Epithelial cell of prostate (primary cell): ENCODE measurements at regions not wholly inside any gene's neighbourhood (a gene's known extent, or its start where the extent isn't known, plus 50 kb on each side); places are given as distances from the start of the nearest gene placed in this dataset.
"Not testable (repeated sequence)": the region's sequence is repeated elsewhere in the genome, so short reads cannot be mapped to it uniquely, and the experiment has no call there.

Experiments used
- DNase-seq: peaks from one replicate; pipeline ENCODE4 v3.0.0-alpha.2; 2011; ENCODE audit warnings: low read depth, low spot score
- H3K27ac ChIP-seq: fragments of 450-650 bp; 2 replicates; pipeline ENCODE4 v1.5.1; 2017; ENCODE audit warnings: mild to moderate bottlenecking

- no peak for DNase-seq
- no peak overlapping the region for H3K27ac ChIP-seq
Measured at GRCh38 chr2:240191001-240191400, 50.5 kb upstream of the OTOS start.

DNA sequence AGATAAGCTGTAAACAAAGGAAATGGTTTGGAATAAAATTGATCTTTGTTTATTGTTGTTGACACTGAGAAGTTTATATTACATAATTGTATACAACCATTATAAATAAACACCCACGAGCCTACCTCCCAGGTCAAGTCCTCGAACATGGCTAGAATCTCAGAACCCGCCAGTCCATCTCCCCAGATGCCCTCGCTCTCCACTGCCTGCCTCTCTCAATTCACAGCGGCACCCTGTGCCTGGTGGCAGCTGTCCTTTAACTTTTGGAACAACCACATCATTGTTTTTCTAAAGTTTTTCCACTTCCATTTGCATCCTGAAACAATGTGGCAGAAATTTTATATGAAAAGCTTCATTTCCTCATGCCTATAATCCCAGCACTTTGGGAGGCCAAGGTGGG, 52.2 kb upstream of the OTOS start:
- no peak overlapping the region for H3K27ac ChIP-seq
- no peak for DNase-seq

GRCh38 chr2:240194341-240194762, 53.9 kb upstream of the OTOS start:
- not testable (repeated sequence) for DNase-seq, H3K27ac ChIP-seq

DNA sequence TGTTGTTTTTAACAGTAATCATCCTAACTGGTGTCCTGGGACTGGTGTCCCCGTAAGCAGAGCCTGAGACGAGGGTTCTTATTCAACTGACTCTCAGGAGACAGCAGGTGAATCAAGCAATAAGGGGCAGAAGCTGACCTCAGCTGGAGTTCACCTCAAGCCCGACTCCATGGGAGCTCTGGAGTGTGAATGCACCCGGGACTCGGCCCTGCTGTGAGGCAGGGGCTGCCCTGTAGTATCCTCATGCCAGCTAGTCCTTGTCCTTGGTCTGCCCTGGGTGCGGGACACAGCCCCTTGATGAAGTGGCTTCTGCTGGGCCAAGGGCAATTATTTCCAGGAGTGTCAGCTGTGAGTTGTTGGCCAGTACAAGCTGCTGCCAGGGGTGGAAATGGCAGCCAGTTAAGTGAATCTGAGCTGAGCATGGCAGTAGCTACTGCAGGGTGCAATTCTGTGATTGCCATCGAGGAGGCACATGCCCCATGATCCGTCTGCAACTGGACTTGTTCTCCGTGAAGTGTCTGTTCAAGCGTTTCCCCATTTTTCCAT, 54.9 kb upstream of the OTOS start:
- H3K27ac ChIP-seq, result no peak overlapping the region
- no peak for DNase-seq

DNA sequence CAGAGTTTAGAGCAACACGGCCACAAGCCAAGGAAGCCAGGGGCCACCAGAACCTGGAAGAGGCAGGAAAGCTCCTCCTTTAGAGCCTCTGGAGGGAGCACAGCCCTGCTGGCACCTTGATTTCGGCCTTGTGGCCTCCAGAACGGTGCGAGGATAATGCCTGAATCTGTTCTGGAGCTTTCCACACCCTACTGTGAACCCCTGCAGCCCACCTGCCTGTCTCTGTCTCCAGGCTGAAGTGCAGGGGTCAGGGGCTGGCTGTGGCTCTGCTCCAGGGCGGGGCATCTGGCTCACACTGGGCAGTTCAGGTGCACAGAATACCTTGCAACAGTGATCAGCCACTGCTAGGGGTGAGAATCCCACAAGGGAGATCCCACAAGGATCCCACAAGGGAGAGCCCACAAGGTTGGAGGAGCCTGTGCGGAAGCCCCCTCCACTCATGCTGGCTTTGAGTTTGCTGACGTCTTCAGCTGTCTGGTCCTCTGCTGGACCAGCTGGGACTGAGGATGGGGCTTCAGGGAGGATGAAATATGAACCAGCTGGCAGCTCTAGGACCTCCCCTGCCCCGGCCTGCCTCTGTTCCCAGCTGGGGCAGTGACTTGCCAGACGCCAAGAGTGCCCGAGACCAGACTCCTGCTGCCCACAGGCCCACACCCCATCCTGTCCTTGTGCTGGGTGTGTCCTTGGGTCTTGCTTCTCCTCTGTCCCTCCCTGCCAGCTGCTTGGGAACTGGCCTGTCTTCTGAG, 56.4 kb upstream of the OTOS start:
- no peak for DNase-seq
- H3K27ac ChIP-seq, result no peak overlapping the region

DNA sequence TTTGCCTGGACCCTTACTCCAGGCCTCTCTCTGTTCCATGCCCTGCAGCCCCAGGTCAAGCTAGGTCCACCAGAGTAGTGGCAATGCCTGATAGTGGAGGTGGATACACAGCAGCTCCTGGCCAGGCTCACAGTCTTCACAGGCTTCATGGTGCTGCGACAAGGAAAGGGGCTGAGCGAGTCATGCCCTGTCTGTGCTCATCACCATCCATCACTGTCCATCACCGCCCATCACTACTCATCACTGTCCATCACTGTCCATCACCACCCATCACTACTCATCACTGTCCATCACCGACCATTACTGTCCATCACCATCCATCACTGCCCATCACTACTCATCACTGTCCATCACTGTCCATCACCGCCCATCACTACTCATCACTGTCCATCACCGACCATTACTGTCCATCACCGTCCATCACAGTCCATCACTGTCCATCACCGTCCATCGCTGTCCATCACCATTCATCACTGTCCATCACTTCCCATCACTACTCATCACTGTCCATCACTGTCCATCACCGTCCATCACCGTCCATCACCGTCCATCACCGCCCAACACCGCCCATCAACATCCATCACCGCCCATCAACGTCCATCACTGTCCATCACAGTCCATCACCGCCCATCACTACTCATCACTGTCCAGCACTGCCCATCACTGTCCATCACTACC, 57.1 kb upstream of the OTOS start:
- DNase-seq, result no peak
- no peak overlapping the region for H3K27ac ChIP-seq

GRCh38 chr2:240198226-240198625, 57.8 kb upstream of the OTOS start:
- no peak overlapping the region for H3K27ac ChIP-seq
- DNase-seq, result no peak

DNA sequence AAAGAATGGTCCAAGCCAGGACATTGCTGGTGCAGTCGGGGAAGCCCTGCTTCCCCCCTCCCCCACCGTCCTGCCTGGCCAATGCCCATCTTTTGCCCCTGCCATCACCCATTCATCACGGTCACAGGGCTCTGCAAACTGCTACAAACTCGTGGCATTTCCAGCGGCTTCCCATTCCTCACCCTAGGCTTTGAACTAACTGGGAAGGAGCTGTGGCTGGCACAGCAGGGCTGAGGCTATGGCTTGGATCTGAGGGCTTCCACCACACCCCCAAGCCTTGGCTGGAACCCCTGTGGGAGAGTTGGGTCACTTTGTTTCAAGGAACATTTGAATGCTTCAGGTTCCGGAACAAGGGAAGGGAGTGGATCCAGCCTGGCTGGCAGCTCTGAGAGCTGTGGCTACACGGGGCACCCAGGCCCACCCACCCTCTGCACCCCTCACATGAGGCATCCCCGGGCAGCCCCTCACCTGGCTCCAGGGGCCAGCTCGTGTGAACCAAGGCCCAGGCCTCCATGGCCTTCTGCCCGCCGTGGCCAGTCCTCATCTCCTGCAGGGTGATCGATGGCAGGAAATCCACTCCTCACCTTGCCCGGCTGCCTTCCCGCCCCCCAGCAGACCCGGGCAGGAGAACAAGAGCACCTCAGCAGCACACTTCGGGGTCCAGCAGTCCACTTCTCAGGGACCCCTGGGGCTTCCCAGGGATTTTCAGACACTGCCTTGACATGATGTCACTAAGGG, 58.8 kb upstream of the OTOS start:
- no peak for DNase-seq
- no peak overlapping the region for H3K27ac ChIP-seq

- no peak overlapping the region for H3K27ac ChIP-seq
Measured at GRCh38 chr2:240200230-240201051, 60.0 kb upstream of the OTOS start.

DNA sequence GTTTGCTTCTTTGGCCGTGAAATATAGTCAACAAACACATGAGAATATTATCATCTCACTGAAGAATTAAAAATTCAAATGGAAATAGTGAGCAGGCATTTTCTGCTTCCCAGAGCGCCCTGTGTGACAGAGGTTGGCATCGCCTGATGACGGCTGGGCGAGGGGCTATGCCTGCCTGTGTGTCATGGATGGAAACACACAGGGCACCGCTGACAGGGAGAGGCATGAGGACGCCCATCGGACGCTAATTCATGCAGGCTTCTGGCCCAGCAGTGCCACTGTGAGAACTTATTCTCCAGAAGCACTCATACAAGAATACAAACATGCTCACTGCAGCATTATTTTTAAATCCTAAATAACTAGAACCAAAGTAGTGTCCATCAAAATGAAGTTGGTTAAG, 61.4 kb upstream of the OTOS start:
- DNase-seq, result no peak
- H3K27ac ChIP-seq, result no peak overlapping the region

More at GRCh38 chr2:240200230-240201051, 60.0 kb upstream of the OTOS start:
- no peak for DNase-seq

DNA sequence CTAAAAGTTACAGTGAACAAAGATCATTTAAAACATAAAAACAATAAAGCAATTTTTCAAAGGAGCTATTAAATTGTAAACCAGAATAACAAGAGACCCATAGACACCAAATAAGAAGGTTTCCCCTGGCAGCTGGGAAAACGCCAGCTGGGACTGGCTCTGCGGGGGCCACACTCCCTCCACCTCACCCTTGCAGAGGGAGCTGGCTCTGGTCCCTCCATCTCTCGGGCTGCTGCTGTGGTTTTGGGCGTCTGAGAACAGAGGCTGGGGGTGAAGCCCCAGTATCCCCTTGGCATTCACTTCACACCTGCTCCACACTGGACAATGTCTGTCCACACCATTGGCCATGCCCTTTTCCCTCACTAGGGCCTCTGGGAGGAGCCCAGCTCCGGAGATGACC, 62.1 kb upstream of the OTOS start:
- no peak overlapping the region for H3K27ac ChIP-seq
- DNase-seq, result no peak

- H3K27ac ChIP-seq, result no peak overlapping the region
- DNase-seq, result no peak
Measured at GRCh38 chr2:240203031-240203787, 62.8 kb upstream of the OTOS start.

GRCh38 chr2:240203788-240204270, 63.4 kb upstream of the OTOS start:
- no peak overlapping the region for H3K27ac ChIP-seq
- no peak for DNase-seq

- no peak overlapping the region for H3K27ac ChIP-seq
- DNase-seq, result no peak
Measured at GRCh38 chr2:240204431-240205276, 64.2 kb upstream of the OTOS start.

DNA sequence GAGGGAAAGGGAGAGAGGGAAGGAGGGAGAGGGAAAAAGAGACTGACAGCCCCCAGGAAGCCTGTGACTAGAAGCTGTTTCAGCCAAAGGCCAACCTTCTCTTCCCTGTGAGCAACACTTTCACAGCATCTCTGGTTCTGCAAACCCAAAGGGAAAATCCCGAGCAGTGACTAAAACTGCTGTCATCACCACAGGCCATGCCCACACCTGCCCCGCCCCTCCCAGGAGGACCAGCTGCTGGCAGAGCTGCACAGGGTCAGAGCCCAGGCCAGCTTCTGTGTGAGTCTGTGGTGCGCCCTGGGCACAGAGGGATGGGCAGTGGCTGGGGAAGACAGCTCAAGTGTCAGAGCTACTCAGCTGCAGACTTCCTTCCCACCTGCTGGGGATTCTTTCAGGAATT, 64.9 kb upstream of the OTOS start:
- DNase-seq, result peak; percentile 81
- H3K27ac ChIP-seq, result no peak overlapping the region

DNA sequence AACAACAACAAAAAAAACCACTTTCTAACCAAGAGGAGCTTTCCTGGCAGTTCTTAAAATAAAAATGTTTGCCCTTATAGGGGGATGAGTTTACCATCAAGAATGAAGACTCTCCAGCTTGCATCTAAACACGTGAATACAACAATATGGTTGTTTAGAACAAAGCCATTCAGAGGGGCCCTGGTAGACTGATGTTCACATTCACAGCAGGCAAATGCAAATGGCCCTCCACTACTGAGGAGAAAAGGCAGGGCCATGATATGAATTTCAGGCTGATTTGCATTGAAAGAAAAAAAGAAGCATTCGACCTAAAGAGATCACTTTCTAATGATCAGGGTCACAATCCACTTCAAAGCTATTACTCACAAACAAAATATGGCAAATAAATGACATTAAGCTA, 65.3 kb upstream of the OTOS start:
- DNase-seq, result no peak
- no peak overlapping the region for H3K27ac ChIP-seq

- no peak for DNase-seq
- no peak overlapping the region for H3K27ac ChIP-seq
Measured at GRCh38 chr2:240206630-240207029, 66.2 kb upstream of the OTOS start.

GRCh38 chr2:240207661-240208060, 67.2 kb upstream of the OTOS start:
- H3K27ac ChIP-seq, result no peak overlapping the region
- no peak for DNase-seq
